Esophagus (tissue), 2 donors: ENCODE measurements at regions not wholly inside any gene's neighbourhood (a gene's known extent, or its start where the extent isn't known, plus 50 kb on each side); places are given as distances from the start of the nearest gene placed in this dataset.

ENCODE experiments used
- H3K27ac ChIP-seq, 2 donors: one replicate each; pipeline ENCODE4 v1.5.1; 2013; ENCODE audit warnings: low read depth in 2 of 2, mild to moderate bottlenecking in 2 of 2, inconsistent platforms in 1 of 2, low read length in 1 of 2, moderate library complexity in 1 of 2
- H3K27me3 ChIP-seq, 2 donors: one replicate each; pipeline ENCODE4 v1.6.1; 2013; ENCODE audit warnings: low read length in 2 of 2, control low read depth in 1 of 2, mild to moderate bottlenecking in 1 of 2; ENCODE audit not compliant: insufficient read depth in 2 of 2, control insufficient read depth in 1 of 2
- H3K36me3 ChIP-seq, 2 donors: one replicate each; pipeline ENCODE4 v1.6.1; 2013; ENCODE audit warnings: low read length in 1 of 2; ENCODE audit not compliant: control insufficient read depth in 2 of 2, insufficient read depth in 2 of 2
- H3K4me1 ChIP-seq, 2 donors: one replicate each; pipeline ENCODE4 v1.6.1; 2013; ENCODE audit warnings: low read length in 1 of 2; ENCODE audit not compliant: control insufficient read depth in 2 of 2, insufficient read depth in 2 of 2
- H3K4me3 ChIP-seq, 2 donors: one replicate each; pipeline ENCODE4 v1.5.1; 2013; ENCODE audit warnings: low read length in 2 of 2, mild to moderate bottlenecking in 2 of 2, low read depth in 1 of 2, moderate library complexity in 1 of 2
- H3K9me3 ChIP-seq, 2 donors: one replicate each; pipeline ENCODE4 v1.6.1; 2013; ENCODE audit warnings: mild to moderate bottlenecking in 2 of 2, low read depth in 1 of 2, low read length in 1 of 2, moderate library complexity in 1 of 2; ENCODE audit not compliant: control insufficient read depth in 2 of 2, insufficient read depth in 1 of 2
- WGBS, 2 donors: extraction: QIAGEN DNeasy Blood & Tissue Kit; methylation state at CpG; one replicate each; pipeline ENCODE4 v1.1.7; 2013; 5-methylcytosine and 5-hydroxymethylcytosine counted together
- donor health status: healthy with polysubstance abuse.
- donor health status: Bipolar disorder and iron deficiency.

GRCh38 chr16:17705847-17706246 is 235.1 kb upstream of the XYLT1 start:
- 69 to 79% methylated on average over 4 of the region's 4 CpGs for WGBS, 2 donors
- Histone ChIP-seq H3K27me3 (no peaks in the 10 kb centered on the region), H3K4me1 (no peaks in the 10 kb centered on the region), H3K36me3 (no peaks in the 10 kb centered on the region), H3K27ac (no peak overlapping the region), H3K9me3 (no peaks in the 10 kb centered on the region), H3K4me3 (no peak overlapping the region)

GRCh38 chr16:17696616-17697015 is 225.9 kb upstream of the XYLT1 start:
- H3K27ac ChIP-seq, result no peak overlapping the region
- no peak overlapping the region for H3K4me3 ChIP-seq
- H3K27me3 ChIP-seq, result no peaks in the 10 kb centered on the region
- peaks cover 0 to 1% of the 10 kb centered on the region in 2 donors for H3K9me3 ChIP-seq
- no peaks in the 10 kb centered on the region for H3K4me1 ChIP-seq
- 79 to 82% methylated on average over 3 of the region's 3 CpGs for WGBS, 2 donors
- H3K36me3 ChIP-seq, result no peaks in the 10 kb centered on the region

GRCh38 chr16:17692484-17692883 is 221.7 kb upstream of the XYLT1 start:
- Histone ChIP-seq H3K36me3 (no peaks in the 10 kb centered on the region), H3K9me3 (peaks cover 0 to under 1% of the 10 kb centered on the region in 2 donors), H3K27ac (no peak overlapping the region), H3K4me1 (no peaks in the 10 kb centered on the region), H3K27me3 (no peaks in the 10 kb centered on the region), H3K4me3 (no peak overlapping the region)
- WGBS, 2 donors, result 88 to 93% methylated on average over 4 of the region's 4 CpGs

GRCh38 chr16:17691899-17692176 is 221.1 kb upstream of the XYLT1 start:
- H3K27me3 ChIP-seq, result no peaks in the 10 kb centered on the region
- WGBS, 2 donors, result 11 to 17% methylated on average over 1 of the region's 1 CpG
- H3K9me3 ChIP-seq, result no peaks in the 10 kb centered on the region
- H3K4me1 ChIP-seq, result no peaks in the 10 kb centered on the region
- H3K36me3 ChIP-seq, result no peaks in the 10 kb centered on the region
- no peak overlapping the region for H3K4me3 ChIP-seq
- H3K27ac ChIP-seq, result no peak overlapping the region

GRCh38 chr16:17691106-17691898 is 220.5 kb upstream of the XYLT1 start:
- no peak overlapping the region for H3K4me3 ChIP-seq
- no peak overlapping the region for H3K27ac ChIP-seq
- WGBS, 2 donors, result 60 to 68% methylated on average over 7 of the region's 7 CpGs
- no peaks in the 10 kb centered on the region for H3K9me3 ChIP-seq
- H3K27me3 ChIP-seq, result no peaks in the 10 kb centered on the region
- no peaks in the 10 kb centered on the region for H3K36me3 ChIP-seq
- no peaks in the 10 kb centered on the region for H3K4me1 ChIP-seq

- H3K9me3 ChIP-seq, result no peaks in the 10 kb centered on the region
- H3K27ac ChIP-seq, result no peak overlapping the region
- H3K4me3 ChIP-seq, result no peak overlapping the region
- H3K27me3 ChIP-seq, result no peaks in the 10 kb centered on the region
- no peaks in the 10 kb centered on the region for H3K4me1 ChIP-seq
- H3K36me3 ChIP-seq, result no peaks in the 10 kb centered on the region
These were observed 214.7 kb upstream of the XYLT1 start for GRCh38 chr16:17685447-17685846.

GRCh38 chr16:17683281-17683680 is 212.5 kb upstream of the XYLT1 start:
- H3K4me3 ChIP-seq, result no peak overlapping the region
- WGBS, 2 donors, result 57 to 59% methylated on average over 3 of the region's 3 CpGs

GRCh38 chr16:17676171-17676570 is 205.4 kb upstream of the XYLT1 start:
- Histone ChIP-seq H3K9me3 (no peaks in the 10 kb centered on the region), H3K4me3 (no peak overlapping the region), H3K36me3 (no peaks in the 10 kb centered on the region), H3K27ac (no peak overlapping the region), H3K27me3 (no peaks in the 10 kb centered on the region), H3K4me1 (no peaks in the 10 kb centered on the region)
- WGBS, 2 donors, result 98 to 99% methylated on average over 3 of the region's 3 CpGs

More at GRCh38 chr16:17683281-17683680, 212.5 kb upstream of the XYLT1 start:
- no peaks in the 10 kb centered on the region for H3K9me3 ChIP-seq
- no peaks in the 10 kb centered on the region for H3K4me1 ChIP-seq
- no peaks in the 10 kb centered on the region for H3K27me3 ChIP-seq
- no peaks in the 10 kb centered on the region for H3K36me3 ChIP-seq
- H3K27ac ChIP-seq, result no peak overlapping the region

GRCh38 chr16:17668386-17668785 is 197.6 kb upstream of the XYLT1 start:
- Histone ChIP-seq H3K36me3 (no peaks in the 10 kb centered on the region), H3K9me3 (no peaks in the 10 kb centered on the region), H3K27ac (no peak overlapping the region), H3K4me3 (no peak overlapping the region), H3K27me3 (no peaks in the 10 kb centered on the region), H3K4me1 (no peaks in the 10 kb centered on the region)
- WGBS, 2 donors, result 79 to 80% methylated on average over 3 of the region's 3 CpGs

- no peaks in the 10 kb centered on the region for H3K36me3 ChIP-seq
- H3K4me3 ChIP-seq, result no peak overlapping the region
- no peaks in the 10 kb centered on the region for H3K9me3 ChIP-seq
- 75 to 83% methylated on average over 3 of the region's 3 CpGs for WGBS, 2 donors
- no peaks in the 10 kb centered on the region for H3K27me3 ChIP-seq
- H3K4me1 ChIP-seq, result no peaks in the 10 kb centered on the region
- no peak overlapping the region for H3K27ac ChIP-seq
These were observed 195.5 kb upstream of the XYLT1 start for GRCh38 chr16:17666293-17666692.
